Left ventricle myocardium inferior (tissue), 1 donor: ENCODE measurements at regions not wholly inside any gene's neighbourhood (a gene's known extent, or its start where the extent isn't known, plus 50 kb on each side); places are given as distances from the start of the nearest gene placed in this dataset.

Experiments used
- DNase-seq: peaks from one replicate; pipeline ENCODE4 v3.0.0-alpha.2; 2020
- H3K27ac ChIP-seq: fragments of 200-600 bp; replicated peaks from 2 replicates; pipeline ENCODE4 v1.8.0; 2021
- H3K27me3 ChIP-seq: fragments of 200-600 bp; 2 replicates; pipeline ENCODE4 v1.8.0; 2021; ENCODE audit warnings: low read depth
- H3K36me3 ChIP-seq: fragments of 200-600 bp; 2 replicates; pipeline ENCODE4 v1.8.0; 2021
- H3K4me1 ChIP-seq: fragments of 200-600 bp; 2 replicates; pipeline ENCODE4 v1.8.0; 2021
- H3K4me3 ChIP-seq: fragments of 200-600 bp; 2 replicates; pipeline ENCODE4 v1.8.0; 2021; ENCODE audit warnings: mild to moderate bottlenecking, moderate library complexity
- H3K9me3 ChIP-seq: fragments of 200-600 bp; replicated peaks from 2 replicates; pipeline ENCODE4 v1.8.0; 2021
- CTCF ChIP-seq: fragments of 200-600 bp; IDR thresholded peaks from 2 replicates; pipeline ENCODE4 v1.8.0; 2021; ENCODE audit warnings: antibody characterized with exemption, mild to moderate bottlenecking, borderline replicate concordance
- intact Hi-C: fragments of 100-400 bp; cut with micrococcal nuclease; formaldehyde crosslinking; loops from one replicate; pipeline ENCODE4 v1.11.0; 2022
- donor health status: DM: no; HTN: yes; CAD: no; lungs with severe emphysema.

- H3K27me3 ChIP-seq, result no peaks in the 10 kb centered on the region
- TF ChIP-seq CTCF, result no peak
- H3K4me3 ChIP-seq, result no peak overlapping the region
- no peak for DNase-seq
- H3K4me1 ChIP-seq, result peaks cover 22% of the 10 kb centered on the region
- intact Hi-C loops, result no loop called here
- H3K27ac ChIP-seq, result peak overlapping the region; percentile 47
- H3K36me3 ChIP-seq, result no peaks in the 10 kb centered on the region
- H3K9me3 ChIP-seq, result no peaks in the 10 kb centered on the region
These were observed 1072.6 kb downstream of the ROBO2 start for GRCh38 chr3:78112291-78113010.

- no peak for DNase-seq
- Histone ChIP-seq H3K4me3 (no peak overlapping the region), H3K27ac (no peak overlapping the region), H3K9me3 (peaks cover 10% of the 10 kb centered on the region), H3K27me3 (no peaks in the 10 kb centered on the region), H3K4me1 (peaks cover 17% of the 10 kb centered on the region), H3K36me3 (no peaks in the 10 kb centered on the region)
- TF ChIP-seq CTCF, result no peak
- intact Hi-C loops, result no loop called here
These were observed 1076.1 kb downstream of the ROBO2 start for GRCh38 chr3:78115983-78116382.

- DNase-seq, result no peak
- peaks cover 8% of the 10 kb centered on the region for H3K4me1 ChIP-seq
- H3K27me3 ChIP-seq, result no peaks in the 10 kb centered on the region
- H3K27ac ChIP-seq, result peak overlapping the region; percentile 10
- H3K4me3 ChIP-seq, result no peak overlapping the region
- peaks cover 10% of the 10 kb centered on the region for H3K9me3 ChIP-seq
- TF ChIP-seq CTCF, result no peak
- intact Hi-C loops, result no loop called here
- H3K36me3 ChIP-seq, result no peaks in the 10 kb centered on the region
These were observed 1077.0 kb downstream of the ROBO2 start for GRCh38 chr3:78116874-78117273.

- Histone ChIP-seq H3K4me1 (no peaks in the 10 kb centered on the region), H3K36me3 (no peaks in the 10 kb centered on the region), H3K4me3 (no peak overlapping the region), H3K27ac (no peak overlapping the region), H3K9me3 (peaks cover 10% of the 10 kb centered on the region), H3K27me3 (no peaks in the 10 kb centered on the region)
- DNase-seq, result no peak
- intact Hi-C loops, result no loop called here
- TF ChIP-seq CTCF, result no peak
These were observed 1083.2 kb downstream of the ROBO2 start for GRCh38 chr3:78123058-78123457.

GRCh38 chr3:78129707-78130106, 1089.8 kb downstream of the ROBO2 start:
- Histone ChIP-seq H3K27me3 (no peaks in the 10 kb centered on the region), H3K4me3 (no peak overlapping the region), H3K36me3 (no peaks in the 10 kb centered on the region), H3K4me1 (no peaks in the 10 kb centered on the region), H3K27ac (no peak overlapping the region), H3K9me3 (no peaks in the 10 kb centered on the region)
- no peak for DNase-seq
- TF ChIP-seq CTCF, result no peak
- intact Hi-C loops, result no loop called here
